ENCODE measurements at regions not wholly inside any gene's neighbourhood (a gene's known extent, or its start where the extent isn't known, plus 50 kb on each side); places are given as distances from the start of the nearest gene placed in this dataset.

- Mint-ChIP-seq H3K4me1 (no peaks in the 10 kb centered on the region), H3K4me3 (no peak overlapping the region), H3K27ac (no peak overlapping the region), H3K27me3 (peaks cover 13% of the 10 kb centered on the region), H3K9me3 (peaks cover 0 to 2% (median 0%) of the 10 kb centered on the region in 7 donors), H3K36me3 (no peaks in the 10 kb centered on the region)
- H3K4me1 ChIP-seq (ENCODE audit: control insufficient read depth, insufficient read depth, low read length, poor library complexity, severe bottlenecking), result no peaks in the 10 kb centered on the region
- H3K27ac ChIP-seq (ENCODE audit: insufficient read depth, low read length, poor library complexity, severe bottlenecking), result no peak overlapping the region
- H3K27me3 ChIP-seq (ENCODE audit: control insufficient read depth, insufficient read depth, low read length), result no peaks in the 10 kb centered on the region
- DNase-seq, result no peak
- H3K36me3 ChIP-seq (ENCODE audit: control insufficient read depth, insufficient read depth, low read length), result no peaks in the 10 kb centered on the region
- H3K4me3 ChIP-seq (ENCODE audit: low read depth, low read length), result no peak overlapping the region
- ATAC-seq (ENCODE audit: low read depth in 2 of 2), result no peak
- no peaks in the 10 kb centered on the region for H3K9me3 ChIP-seq (ENCODE audit: control insufficient read depth in 2 of 2, low read length in 2 of 2)
Measured at GRCh38 chr1:183724350-183725042, 71.4 kb upstream of the APOBEC4 start.

- no peaks in the 10 kb centered on the region for H3K4me1 Mint-ChIP-seq
- H3K27ac Mint-ChIP-seq, result no peak overlapping the region
- no peak overlapping the region for H3K4me3 ChIP-seq (ENCODE audit: low read depth, low read length)
Measured at GRCh38 chr1:183723571-183723970, 70.5 kb upstream of the APOBEC4 start.

GRCh38 chr1:183721041-183721440 is 67.9 kb upstream of the APOBEC4 start:
- Histone ChIP-seq H3K9me3 (ENCODE audit: control insufficient read depth in 2 of 2, low read length in 2 of 2) (no peaks in the 10 kb centered on the region), H3K4me3 (ENCODE audit: low read depth, low read length) (no peak overlapping the region), H3K36me3 (ENCODE audit: control insufficient read depth, insufficient read depth, low read length) (no peaks in the 10 kb centered on the region), H3K27ac (ENCODE audit: insufficient read depth, low read length, poor library complexity, severe bottlenecking) (no peak overlapping the region), H3K4me1 (ENCODE audit: control insufficient read depth, insufficient read depth, low read length, poor library complexity, severe bottlenecking) (no peaks in the 10 kb centered on the region), H3K27me3 (ENCODE audit: control insufficient read depth, insufficient read depth, low read length) (no peaks in the 10 kb centered on the region)
- Mint-ChIP-seq H3K9me3 (no peaks in the 10 kb centered on the region), H3K4me3 (no peak overlapping the region), H3K36me3 (no peaks in the 10 kb centered on the region), H3K27me3 (peaks cover 8% of the 10 kb centered on the region), H3K4me1 (no peaks in the 10 kb centered on the region), H3K27ac (no peak overlapping the region)
- no peak for DNase-seq
- no peak for ATAC-seq (ENCODE audit: low read depth in 2 of 2)

More at GRCh38 chr1:183723571-183723970, 70.5 kb upstream of the APOBEC4 start:
- Mint-ChIP-seq H3K27me3 (peaks cover 13% of the 10 kb centered on the region), H3K9me3 (peaks cover 0 to 2% (median 0%) of the 10 kb centered on the region in 7 donors), H3K4me3 (no peak overlapping the region), H3K36me3 (no peaks in the 10 kb centered on the region)
- no peaks in the 10 kb centered on the region for H3K27me3 ChIP-seq (ENCODE audit: control insufficient read depth, insufficient read depth, low read length)
- no peak overlapping the region for H3K27ac ChIP-seq (ENCODE audit: insufficient read depth, low read length, poor library complexity, severe bottlenecking)
- no peak for DNase-seq
- no peaks in the 10 kb centered on the region for H3K4me1 ChIP-seq (ENCODE audit: control insufficient read depth, insufficient read depth, low read length, poor library complexity, severe bottlenecking)
- H3K9me3 ChIP-seq (ENCODE audit: control insufficient read depth in 2 of 2, low read length in 2 of 2), result no peaks in the 10 kb centered on the region
- ATAC-seq (ENCODE audit: low read depth in 2 of 2), result no peak
- H3K36me3 ChIP-seq (ENCODE audit: control insufficient read depth, insufficient read depth, low read length), result no peaks in the 10 kb centered on the region

GRCh38 chr1:183720028-183720427 is 66.9 kb upstream of the APOBEC4 start:
- H3K27me3 ChIP-seq (ENCODE audit: control insufficient read depth, insufficient read depth, low read length), result no peaks in the 10 kb centered on the region
- no peaks in the 10 kb centered on the region for H3K9me3 Mint-ChIP-seq
- H3K36me3 ChIP-seq (ENCODE audit: control insufficient read depth, insufficient read depth, low read length), result no peaks in the 10 kb centered on the region
- no peak for ATAC-seq (ENCODE audit: low read depth in 2 of 2)
- H3K27ac ChIP-seq (ENCODE audit: insufficient read depth, low read length, poor library complexity, severe bottlenecking), result no peak overlapping the region
- no peak for DNase-seq
- H3K4me1 Mint-ChIP-seq, result no peaks in the 10 kb centered on the region
- no peaks in the 10 kb centered on the region for H3K36me3 Mint-ChIP-seq
- H3K27me3 Mint-ChIP-seq, result peaks cover 8% of the 10 kb centered on the region
- no peak overlapping the region for H3K4me3 Mint-ChIP-seq
- no peaks in the 10 kb centered on the region for H3K9me3 ChIP-seq (ENCODE audit: control insufficient read depth in 2 of 2, low read length in 2 of 2)
- H3K4me3 ChIP-seq (ENCODE audit: low read depth, low read length), result no peak overlapping the region
- H3K27ac Mint-ChIP-seq, result no peak overlapping the region
- H3K4me1 ChIP-seq (ENCODE audit: control insufficient read depth, insufficient read depth, low read length, poor library complexity, severe bottlenecking), result no peaks in the 10 kb centered on the region

- ATAC-seq (ENCODE audit: low read depth in 2 of 2), result no peak
- no peaks in the 10 kb centered on the region for H3K4me1 ChIP-seq (ENCODE audit: control insufficient read depth, insufficient read depth, low read length, poor library complexity, severe bottlenecking)
- no peak overlapping the region for H3K27ac Mint-ChIP-seq
Measured at GRCh38 chr1:183719289-183719688, 66.2 kb upstream of the APOBEC4 start.

GRCh38 chr1:183716286-183716685 is 63.2 kb upstream of the APOBEC4 start:
- no peak for ATAC-seq (ENCODE audit: low read depth in 2 of 2)
- no peaks in the 10 kb centered on the region for H3K4me1 Mint-ChIP-seq
- no peak overlapping the region for H3K4me3 Mint-ChIP-seq
- Histone ChIP-seq H3K27ac (ENCODE audit: insufficient read depth, low read length, poor library complexity, severe bottlenecking) (no peak overlapping the region), H3K9me3 (ENCODE audit: control insufficient read depth in 2 of 2, low read length in 2 of 2) (no peaks in the 10 kb centered on the region), H3K36me3 (ENCODE audit: control insufficient read depth, insufficient read depth, low read length) (no peaks in the 10 kb centered on the region), H3K4me3 (ENCODE audit: low read depth, low read length) (no peak overlapping the region), H3K4me1 (ENCODE audit: control insufficient read depth, insufficient read depth, low read length, poor library complexity, severe bottlenecking) (no peaks in the 10 kb centered on the region), H3K27me3 (ENCODE audit: control insufficient read depth, insufficient read depth, low read length) (no peaks in the 10 kb centered on the region)
- H3K9me3 Mint-ChIP-seq, result no peaks in the 10 kb centered on the region
- H3K36me3 Mint-ChIP-seq, result peaks cover 5% of the 10 kb centered on the region
- no peaks in the 10 kb centered on the region for H3K27me3 Mint-ChIP-seq
- DNase-seq, result no peak
- no peak overlapping the region for H3K27ac Mint-ChIP-seq

More at GRCh38 chr1:183719289-183719688, 66.2 kb upstream of the APOBEC4 start:
- no peaks in the 10 kb centered on the region for H3K27me3 ChIP-seq (ENCODE audit: control insufficient read depth, insufficient read depth, low read length)
- H3K27me3 Mint-ChIP-seq, result peaks cover 5% of the 10 kb centered on the region
- DNase-seq, result no peak
- H3K36me3 Mint-ChIP-seq, result no peaks in the 10 kb centered on the region
- no peaks in the 10 kb centered on the region for H3K4me1 Mint-ChIP-seq
- H3K9me3 Mint-ChIP-seq, result no peaks in the 10 kb centered on the region
- H3K36me3 ChIP-seq (ENCODE audit: control insufficient read depth, insufficient read depth, low read length), result no peaks in the 10 kb centered on the region
- no peak overlapping the region for H3K27ac ChIP-seq (ENCODE audit: insufficient read depth, low read length, poor library complexity, severe bottlenecking)
- no peaks in the 10 kb centered on the region for H3K9me3 ChIP-seq (ENCODE audit: control insufficient read depth in 2 of 2, low read length in 2 of 2)
- H3K4me3 ChIP-seq (ENCODE audit: low read depth, low read length), result no peak overlapping the region
- H3K4me3 Mint-ChIP-seq, result no peak overlapping the region

- no peak for DNase-seq
- Mint-ChIP-seq H3K36me3 (peaks cover 5% of the 10 kb centered on the region), H3K9me3 (no peaks in the 10 kb centered on the region), H3K4me3 (no peak overlapping the region), H3K27ac (no peak overlapping the region), H3K4me1 (no peaks in the 10 kb centered on the region), H3K27me3 (no peaks in the 10 kb centered on the region)
- Histone ChIP-seq H3K4me1 (ENCODE audit: control insufficient read depth, insufficient read depth, low read length, poor library complexity, severe bottlenecking) (no peaks in the 10 kb centered on the region), H3K36me3 (ENCODE audit: control insufficient read depth, insufficient read depth, low read length) (no peaks in the 10 kb centered on the region), H3K4me3 (ENCODE audit: low read depth, low read length) (no peak overlapping the region), H3K27ac (ENCODE audit: insufficient read depth, low read length, poor library complexity, severe bottlenecking) (no peak overlapping the region), H3K27me3 (ENCODE audit: control insufficient read depth, insufficient read depth, low read length) (no peaks in the 10 kb centered on the region), H3K9me3 (ENCODE audit: control insufficient read depth in 2 of 2, low read length in 2 of 2) (no peaks in the 10 kb centered on the region)
- no peak for ATAC-seq (ENCODE audit: low read depth in 2 of 2)
Measured at GRCh38 chr1:183711741-183712361, 58.7 kb upstream of the APOBEC4 start.

GRCh38 chr1:183711165-183711682 is 58.1 kb upstream of the APOBEC4 start:
- H3K4me1 Mint-ChIP-seq, result no peaks in the 10 kb centered on the region
- Histone ChIP-seq H3K27ac (ENCODE audit: insufficient read depth, low read length, poor library complexity, severe bottlenecking) (no peak overlapping the region), H3K4me1 (ENCODE audit: control insufficient read depth, insufficient read depth, low read length, poor library complexity, severe bottlenecking) (no peaks in the 10 kb centered on the region)

More at GRCh38 chr1:183711165-183711682, 58.1 kb upstream of the APOBEC4 start:
- Mint-ChIP-seq H3K36me3 (peaks cover 5% of the 10 kb centered on the region), H3K9me3 (no peaks in the 10 kb centered on the region), H3K27me3 (no peaks in the 10 kb centered on the region), H3K4me3 (no peak overlapping the region), H3K27ac (no peak overlapping the region)
- ATAC-seq (ENCODE audit: low read depth in 2 of 2), result no peak
- Histone ChIP-seq H3K9me3 (ENCODE audit: control insufficient read depth in 2 of 2, low read length in 2 of 2) (no peaks in the 10 kb centered on the region), H3K4me3 (ENCODE audit: low read depth, low read length) (no peak overlapping the region), H3K27me3 (ENCODE audit: control insufficient read depth, insufficient read depth, low read length) (no peaks in the 10 kb centered on the region), H3K36me3 (ENCODE audit: control insufficient read depth, insufficient read depth, low read length) (no peaks in the 10 kb centered on the region)
- no peak for DNase-seq
